ENCODE measurements at regions not wholly inside any gene's neighbourhood (a gene's known extent, or its start where the extent isn't known, plus 50 kb on each side); places are given as distances from the start of the nearest gene placed in this dataset.
"Not testable (repeated sequence)": the region's sequence is repeated elsewhere in the genome, so short reads cannot be mapped to it uniquely, and the experiment has no call there.

- Histone ChIP-seq H2AFZ (ENCODE audit: low read depth, low read length) (no peak overlapping the region), H3K79me2 (replicated peaks; ENCODE audit: insufficient read depth, low read length) (no peaks in the 10 kb centered on the region), H3K36me3 (ENCODE audit: insufficient read depth, low read length) (no peaks in the 10 kb centered on the region), H3K27me3 (ENCODE audit: insufficient read depth, low read depth, low read length) (no peaks in the 10 kb centered on the region), H3K4me2 (ENCODE audit: low read length) (no peak overlapping the region), H4K20me1 (ENCODE audit: insufficient read depth) (no peaks in the 10 kb centered on the region), H3K9me3 (ENCODE audit: low read length) (no peaks in the 10 kb centered on the region), H3K4me3 (ENCODE audit: low read length) (no peak overlapping the region), H3K27ac (ENCODE audit: low read length) (no peak overlapping the region), H3F3A (ENCODE audit: insufficient read depth, low read length, poor library complexity, severe bottlenecking) (no peaks in the 10 kb centered on the region), H3K9me2 (ENCODE audit: insufficient read depth, low read length) (no peaks in the 10 kb centered on the region), H3K9ac (ENCODE audit: low read length) (no peak overlapping the region)
- no peak for TF ChIP-seq POLR2AphosphoS5 (IDR thresholded peaks at IDR 0.05)
- TF ChIP-seq, protein P1, sequence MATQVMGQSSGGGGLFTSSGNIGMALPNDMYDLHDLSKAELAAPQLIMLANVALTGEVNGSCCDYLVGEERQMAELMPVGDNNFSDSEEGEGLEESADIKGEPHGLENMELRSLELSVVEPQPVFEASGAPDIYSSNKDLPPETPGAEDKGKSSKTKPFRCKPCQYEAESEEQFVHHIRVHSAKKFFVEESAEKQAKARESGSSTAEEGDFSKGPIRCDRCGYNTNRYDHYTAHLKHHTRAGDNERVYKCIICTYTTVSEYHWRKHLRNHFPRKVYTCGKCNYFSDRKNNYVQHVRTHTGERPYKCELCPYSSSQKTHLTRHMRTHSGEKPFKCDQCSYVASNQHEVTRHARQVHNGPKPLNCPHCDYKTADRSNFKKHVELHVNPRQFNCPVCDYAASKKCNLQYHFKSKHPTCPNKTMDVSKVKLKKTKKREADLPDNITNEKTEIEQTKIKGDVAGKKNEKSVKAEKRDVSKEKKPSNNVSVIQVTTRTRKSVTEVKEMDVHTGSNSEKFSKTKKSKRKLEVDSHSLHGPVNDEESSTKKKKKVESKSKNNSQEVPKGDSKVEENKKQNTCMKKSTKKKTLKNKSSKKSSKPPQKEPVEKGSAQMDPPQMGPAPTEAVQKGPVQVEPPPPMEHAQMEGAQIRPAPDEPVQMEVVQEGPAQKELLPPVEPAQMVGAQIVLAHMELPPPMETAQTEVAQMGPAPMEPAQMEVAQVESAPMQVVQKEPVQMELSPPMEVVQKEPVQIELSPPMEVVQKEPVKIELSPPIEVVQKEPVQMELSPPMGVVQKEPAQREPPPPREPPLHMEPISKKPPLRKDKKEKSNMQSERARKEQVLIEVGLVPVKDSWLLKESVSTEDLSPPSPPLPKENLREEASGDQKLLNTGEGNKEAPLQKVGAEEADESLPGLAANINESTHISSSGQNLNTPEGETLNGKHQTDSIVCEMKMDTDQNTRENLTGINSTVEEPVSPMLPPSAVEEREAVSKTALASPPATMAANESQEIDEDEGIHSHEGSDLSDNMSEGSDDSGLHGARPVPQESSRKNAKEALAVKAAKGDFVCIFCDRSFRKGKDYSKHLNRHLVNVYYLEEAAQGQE (IDR thresholded peaks at IDR 0.05; ENCODE audit: borderline replicate concordance) = no peak
- TF ChIP-seq RAD21 (conservative IDR thresholded peaks at IDR 0.05) = no peak
- TF ChIP-seq MXI1 (conservative IDR thresholded peaks at IDR 0.05; ENCODE audit: poor library complexity, severe bottlenecking) = no peak
- TF ChIP-seq, protein P2, sequence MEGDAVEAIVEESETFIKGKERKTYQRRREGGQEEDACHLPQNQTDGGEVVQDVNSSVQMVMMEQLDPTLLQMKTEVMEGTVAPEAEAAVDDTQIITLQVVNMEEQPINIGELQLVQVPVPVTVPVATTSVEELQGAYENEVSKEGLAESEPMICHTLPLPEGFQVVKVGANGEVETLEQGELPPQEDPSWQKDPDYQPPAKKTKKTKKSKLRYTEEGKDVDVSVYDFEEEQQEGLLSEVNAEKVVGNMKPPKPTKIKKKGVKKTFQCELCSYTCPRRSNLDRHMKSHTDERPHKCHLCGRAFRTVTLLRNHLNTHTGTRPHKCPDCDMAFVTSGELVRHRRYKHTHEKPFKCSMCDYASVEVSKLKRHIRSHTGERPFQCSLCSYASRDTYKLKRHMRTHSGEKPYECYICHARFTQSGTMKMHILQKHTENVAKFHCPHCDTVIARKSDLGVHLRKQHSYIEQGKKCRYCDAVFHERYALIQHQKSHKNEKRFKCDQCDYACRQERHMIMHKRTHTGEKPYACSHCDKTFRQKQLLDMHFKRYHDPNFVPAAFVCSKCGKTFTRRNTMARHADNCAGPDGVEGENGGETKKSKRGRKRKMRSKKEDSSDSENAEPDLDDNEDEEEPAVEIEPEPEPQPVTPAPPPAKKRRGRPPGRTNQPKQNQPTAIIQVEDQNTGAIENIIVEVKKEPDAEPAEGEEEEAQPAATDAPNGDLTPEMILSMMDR (IDR thresholded peaks at IDR 0.05; ENCODE audit: poor library complexity, severe bottlenecking) = no peak
- no peak for TF ChIP-seq SMC3 (conservative IDR thresholded peaks at IDR 0.05; ENCODE audit: poor library complexity)
- no peak for TF ChIP-seq TAF1 (IDR thresholded peaks at IDR 0.05; ENCODE audit: low read depth)
- TF ChIP-seq EP300 (conservative IDR thresholded peaks at IDR 0.05; ENCODE audit: poor library complexity, severe bottlenecking) = no peak
- no peak for TF ChIP-seq EZH2 (IDR thresholded peaks at IDR 0.05; ENCODE audit: borderline replicate concordance, insufficient read depth, low read length, poor library complexity, severe bottlenecking)
These were observed 184.6 kb upstream of the AGTR1 start for GRCh38 chr3:148513096-148513543.

DNA sequence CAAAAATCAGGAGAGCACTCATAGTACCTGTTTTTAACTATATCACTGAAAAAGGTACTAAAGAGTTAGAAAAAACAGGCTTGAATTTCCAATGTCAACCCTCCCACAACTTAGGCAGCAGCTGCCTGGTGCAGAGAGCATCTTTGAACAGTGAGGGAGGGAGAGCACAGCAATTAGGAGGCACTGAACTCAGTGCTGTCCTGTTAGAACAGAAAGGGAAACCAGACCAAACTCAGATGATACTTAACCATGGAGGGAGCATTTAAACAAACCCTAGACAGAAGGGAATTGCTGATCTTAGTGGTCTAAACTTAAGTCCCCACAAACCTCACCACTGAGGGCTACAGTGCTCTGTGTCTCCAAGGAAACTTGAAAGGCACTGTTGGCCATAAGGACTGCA, 179.2 kb upstream of the AGTR1 start:
- H3K4me2 ChIP-seq (ENCODE audit: low read length) = no peak overlapping the region
- H3K4me3 ChIP-seq (ENCODE audit: low read length) = no peak overlapping the region
- no peaks in the 10 kb centered on the region for H3K9me2 ChIP-seq (ENCODE audit: insufficient read depth, low read length)
- TF ChIP-seq, protein P2 (IDR thresholded peaks at IDR 0.05; ENCODE audit: poor library complexity, severe bottlenecking) = no peak
- TF ChIP-seq SMC3 (conservative IDR thresholded peaks at IDR 0.05; ENCODE audit: poor library complexity) (no peak), TAF1 (IDR thresholded peaks at IDR 0.05; ENCODE audit: low read depth) (no peak), MXI1 (conservative IDR thresholded peaks at IDR 0.05; ENCODE audit: poor library complexity, severe bottlenecking) (no peak), EZH2 (IDR thresholded peaks at IDR 0.05; ENCODE audit: borderline replicate concordance, insufficient read depth, low read length, poor library complexity, severe bottlenecking) (no peak)
- TF ChIP-seq, protein P1 (IDR thresholded peaks at IDR 0.05; ENCODE audit: borderline replicate concordance) = no peak
- no peaks in the 10 kb centered on the region for H3K27me3 ChIP-seq (ENCODE audit: insufficient read depth, low read depth, low read length)
- no peak overlapping the region for H3K9ac ChIP-seq (ENCODE audit: low read length)
- H3K9me3 ChIP-seq (ENCODE audit: low read length) = no peaks in the 10 kb centered on the region
- no peak overlapping the region for H2AFZ ChIP-seq (ENCODE audit: low read depth, low read length)
- H3K79me2 ChIP-seq (replicated peaks; ENCODE audit: insufficient read depth, low read length) = no peaks in the 10 kb centered on the region
- no peaks in the 10 kb centered on the region for H4K20me1 ChIP-seq (ENCODE audit: insufficient read depth)
- H3F3A ChIP-seq (ENCODE audit: insufficient read depth, low read length, poor library complexity, severe bottlenecking) = no peaks in the 10 kb centered on the region
- no peak overlapping the region for H3K27ac ChIP-seq (ENCODE audit: low read length)
- no peaks in the 10 kb centered on the region for H3K36me3 ChIP-seq (ENCODE audit: insufficient read depth, low read length)

DNA sequence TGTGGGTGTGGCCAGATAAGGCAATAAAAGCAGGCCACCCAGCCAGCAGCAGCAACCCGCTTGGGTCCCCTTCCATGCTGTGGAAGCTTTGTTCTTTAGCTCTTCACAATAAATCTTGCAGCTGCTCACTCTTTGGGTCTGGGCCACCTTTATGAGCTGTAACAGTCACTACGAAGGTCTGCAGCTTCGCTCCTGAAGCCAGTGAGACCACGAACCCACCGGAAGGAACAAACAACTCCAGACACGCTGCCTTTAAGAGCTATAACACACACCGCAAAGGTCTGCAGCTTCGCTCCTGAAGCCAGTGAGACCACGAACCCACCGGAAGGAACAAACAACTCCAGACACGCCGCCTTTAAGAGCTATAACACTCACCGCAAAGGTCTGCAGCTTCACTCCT, 172.1 kb upstream of the AGTR1 start:
- H2AFZ ChIP-seq (ENCODE audit: low read depth, low read length); H3K27me3 ChIP-seq (ENCODE audit: insufficient read depth, low read depth, low read length); H3K4me2 ChIP-seq (ENCODE audit: low read length); H4K20me1 ChIP-seq (ENCODE audit: insufficient read depth); H3F3A ChIP-seq (ENCODE audit: insufficient read depth, low read length, poor library complexity, severe bottlenecking); H3K9me3 ChIP-seq (ENCODE audit: low read length); H3K27ac ChIP-seq (ENCODE audit: low read length); H3K36me3 ChIP-seq (ENCODE audit: insufficient read depth, low read length); H3K4me3 ChIP-seq (ENCODE audit: low read length); H3K79me2 ChIP-seq (replicated peaks; ENCODE audit: insufficient read depth, low read length); H3K9me2 ChIP-seq (ENCODE audit: insufficient read depth, low read length); H3K9ac ChIP-seq (ENCODE audit: low read length): not testable (repeated sequence)
